Neural progenitor cell (in vitro differentiated cells): ENCODE measurements at regions not wholly inside any gene's neighbourhood (a gene's known extent, or its start where the extent isn't known, plus 50 kb on each side); places are given as distances from the start of the nearest gene placed in this dataset.

Experiments
- DNase-seq: peaks from one replicate; pipeline ENCODE4 v3.0.0-alpha.2; 2016; ENCODE audit warnings: low spot score
- H2AFZ ChIP-seq: fragments of 200-600 bp; sonication (generic); replicated peaks from 2 replicates; pipeline ENCODE4 v1.6.1; 2016; ENCODE audit warnings: antibody characterized with exemption
- H3F3A ChIP-seq: fragments of 200-600 bp; sonication (generic); 2 replicates; pipeline ENCODE4 v1.6.1; 2016; ENCODE audit warnings: antibody characterized with exemption, low read depth
- H3K27ac ChIP-seq: fragments of 200-600 bp; sonication (generic); 2 replicates; pipeline ENCODE4 v1.5.1; 2016; ENCODE audit warnings: mild to moderate bottlenecking
- H3K27me3 ChIP-seq: fragments of 200-600 bp; sonication (generic); 2 replicates; pipeline ENCODE4 v1.6.1; 2016; ENCODE audit warnings: mild to moderate bottlenecking, moderate library complexity
- H3K36me3 ChIP-seq: fragments of 200-600 bp; sonication (generic); 2 replicates; pipeline ENCODE4 v1.5.1; 2016
- H3K4me1 ChIP-seq: fragments of 200-600 bp; sonication (generic); 2 replicates; pipeline ENCODE4 v1.6.1; 2016; ENCODE audit warnings: mixed run types
- H3K4me2 ChIP-seq: fragments of 200-600 bp; sonication (generic); 2 replicates; pipeline ENCODE4 v1.6.1; 2016
- H3K4me3 ChIP-seq: fragments of 200-600 bp; sonication (generic); 2 replicates; pipeline ENCODE4 v1.5.1; 2016
- H3K79me2 ChIP-seq: fragments of 200-600 bp; sonication (generic); 2 replicates; pipeline ENCODE4 v1.6.1; 2016; ENCODE audit warnings: low read depth
- H3K9ac ChIP-seq: fragments of 200-600 bp; sonication (generic); 2 replicates; pipeline ENCODE4 v1.6.1; 2016
- H3K9me3 ChIP-seq: fragments of 200-600 bp; sonication (generic); 2 replicates; pipeline ENCODE4 v1.5.1; 2016; ENCODE audit warnings: low read depth
- H4K20me1 ChIP-seq: fragments of 200-600 bp; sonication (generic); 2 replicates; pipeline ENCODE4 v1.6.1; 2016; ENCODE audit warnings: low read depth
- H3K27ac Mint-ChIP-seq: 3 replicates; pipeline ENCODE4 v1.8.0; 2021; ENCODE audit warnings: mixed read lengths
- H3K27me3 Mint-ChIP-seq: 2 replicates; pipeline ENCODE4 v1.8.0; 2022; ENCODE audit warnings: low read depth, mild to moderate bottlenecking, inconsistent platforms, moderate library complexity, mixed read lengths; ENCODE audit not compliant: insufficient read depth
- H3K36me3 Mint-ChIP-seq: 3 replicates; pipeline ENCODE4 v1.8.0; 2021; ENCODE audit warnings: mixed read lengths
- H3K4me1 Mint-ChIP-seq: 3 replicates; pipeline ENCODE4 v1.8.0; 2021; ENCODE audit warnings: mixed read lengths
- H3K4me3 Mint-ChIP-seq: 3 replicates; pipeline ENCODE4 v1.8.0; 2021; ENCODE audit warnings: mild to moderate bottlenecking, moderate library complexity, mixed read lengths
- H3K9me3 Mint-ChIP-seq: 3 replicates; pipeline ENCODE4 v1.8.0; 2020; ENCODE audit warnings: mixed read lengths
- CTCF ChIP-seq: fragments of 200-600 bp; sonication (generic); IDR thresholded peaks from 2 replicates; pipeline ENCODE4 v1.5.1; 2017; ENCODE audit warnings: antibody characterized with exemption, mild to moderate bottlenecking
- EZH2 ChIP-seq: fragments of 200-600 bp; sonication (generic); IDR thresholded peaks from 2 replicates; pipeline ENCODE4 v1.6.1; 2017; ENCODE audit warnings: antibody characterized with exemption, mild to moderate bottlenecking, moderate library complexity
- EZH2phosphoT487 ChIP-seq: fragments of 200-600 bp; sonication (generic); IDR thresholded peaks from 2 replicates; pipeline ENCODE4 v1.6.1; 2017; ENCODE audit warnings: antibody characterized with exemption

- Histone ChIP-seq H3K27me3 (no peaks in the 10 kb centered on the region), H3K79me2 (no peaks in the 10 kb centered on the region), H3K4me1 (no peaks in the 10 kb centered on the region), H3K9ac (no peak overlapping the region), H3K36me3 (no peaks in the 10 kb centered on the region), H3K4me2 (no peak overlapping the region), H2AFZ (peak overlapping the region; percentile 60), H3K9me3 (no peaks in the 10 kb centered on the region), H3K4me3 (no peak overlapping the region), H3F3A (no peaks in the 10 kb centered on the region), H4K20me1 (no peaks in the 10 kb centered on the region), H3K27ac (no peak overlapping the region)
- no peak overlapping the region for H3K4me3 Mint-ChIP-seq
- no peak for DNase-seq
- H3K36me3 Mint-ChIP-seq: no peaks in the 10 kb centered on the region
- peaks cover 4% of the 10 kb centered on the region for H3K27me3 Mint-ChIP-seq
- no peak overlapping the region for H3K27ac Mint-ChIP-seq
- no peak for TF ChIP-seq EZH2phosphoT487
- TF ChIP-seq EZH2: no peak
- no peak for TF ChIP-seq CTCF
- H3K9me3 Mint-ChIP-seq: no peaks in the 10 kb centered on the region
- no peaks in the 10 kb centered on the region for H3K4me1 Mint-ChIP-seq
Measured at GRCh38 chr20:55685841-55686240, 319.5 kb downstream of the CBLN4 start.

- H3K9me3 Mint-ChIP-seq: no peaks in the 10 kb centered on the region
- H3K9me3 ChIP-seq: no peaks in the 10 kb centered on the region
- H3K27me3 Mint-ChIP-seq: peaks cover 4% of the 10 kb centered on the region
- no peak overlapping the region for H3K27ac Mint-ChIP-seq
- no peaks in the 10 kb centered on the region for H3K36me3 Mint-ChIP-seq
- TF ChIP-seq EZH2phosphoT487 (no peak), CTCF (no peak), EZH2 (no peak)
- no peaks in the 10 kb centered on the region for H3K4me1 ChIP-seq
- no peak overlapping the region for H3K4me3 Mint-ChIP-seq
- H3K36me3 ChIP-seq: no peaks in the 10 kb centered on the region
- H3K79me2 ChIP-seq: no peaks in the 10 kb centered on the region
- H3K27ac ChIP-seq: no peak overlapping the region
- no peaks in the 10 kb centered on the region for H3F3A ChIP-seq
- H3K27me3 ChIP-seq: no peaks in the 10 kb centered on the region
- H3K4me3 ChIP-seq: no peak overlapping the region
- no peak overlapping the region for H3K4me2 ChIP-seq
- DNase-seq: no peak
- H4K20me1 ChIP-seq: no peaks in the 10 kb centered on the region
- no peak overlapping the region for H3K9ac ChIP-seq
- no peaks in the 10 kb centered on the region for H3K4me1 Mint-ChIP-seq
- H2AFZ ChIP-seq: peak overlapping the region; percentile 60
Measured at GRCh38 chr20:55685425-55685824, 319.9 kb downstream of the CBLN4 start.

GRCh38 chr20:55684578-55684977 lies 320.7 kb downstream of the CBLN4 start:
- Mint-ChIP-seq H3K27me3 (peaks cover 4% of the 10 kb centered on the region), H3K36me3 (no peaks in the 10 kb centered on the region), H3K27ac (no peak overlapping the region), H3K9me3 (no peaks in the 10 kb centered on the region), H3K4me3 (no peak overlapping the region), H3K4me1 (no peaks in the 10 kb centered on the region)
- no peaks in the 10 kb centered on the region for H3K27me3 ChIP-seq
- H3K9me3 ChIP-seq: no peaks in the 10 kb centered on the region
- H3K79me2 ChIP-seq: no peaks in the 10 kb centered on the region
- TF ChIP-seq EZH2phosphoT487: no peak
- TF ChIP-seq EZH2: no peak
- no peak for TF ChIP-seq CTCF
- H3K36me3 ChIP-seq: no peaks in the 10 kb centered on the region
- no peak overlapping the region for H3K9ac ChIP-seq
- H3K4me2 ChIP-seq: no peak overlapping the region
- H2AFZ ChIP-seq: no peak overlapping the region
- H3K27ac ChIP-seq: no peak overlapping the region
- DNase-seq: no peak
- no peaks in the 10 kb centered on the region for H3F3A ChIP-seq
- no peak overlapping the region for H3K4me3 ChIP-seq
- no peaks in the 10 kb centered on the region for H3K4me1 ChIP-seq
- H4K20me1 ChIP-seq: no peaks in the 10 kb centered on the region
